Mucosa of descending colon (tissue), 3 donors: ENCODE measurements at regions not wholly inside any gene's neighbourhood (a gene's known extent, or its start where the extent isn't known, plus 50 kb on each side); places are given as distances from the start of the nearest gene placed in this dataset.
"Not testable (repeated sequence)": the region's sequence is repeated elsewhere in the genome, so short reads cannot be mapped to it uniquely, and the experiment has no call there.

Experiments used
- ATAC-seq: fragments of 200-7000 bp; cut with Tn5 transposase; one replicate; pipeline ENCODE4 v1.9.1; 2020; ENCODE audit warnings: mild to moderate bottlenecking, moderate library complexity
- DNase-seq, 3 donors: peaks; one replicate each; pipeline ENCODE4 v3.0.0-alpha.2; 2020
- H3K36me3 ChIP-seq: fragments of 200-600 bp; one replicate; pipeline ENCODE4 v1.8.0; 2021; ENCODE audit warnings: low read depth, mild to moderate bottlenecking
- H3K4me1 ChIP-seq: fragments of 200-600 bp; one replicate; pipeline ENCODE4 v1.8.0; 2021; ENCODE audit warnings: low read depth, mild to moderate bottlenecking
- H3K4me3 ChIP-seq: fragments of 200-600 bp; one replicate; pipeline ENCODE4 v1.8.0; 2021; ENCODE audit warnings: mild to moderate bottlenecking
- H3K9me3 ChIP-seq: fragments of 200-600 bp; one replicate; pipeline ENCODE4 v1.8.0; 2021; ENCODE audit warnings: mild to moderate bottlenecking
- intact Hi-C, 2 donors: fragments of 100-400 bp; cut with DNase I in 1 of 2; cut with micrococcal nuclease in 1 of 2; formaldehyde crosslinking; loops; one replicate each; pipeline versions ENCODE4 v1.11.0 to v1.11.1; 2022; cut with DNase I, micrococcal nuclease
- TF ChIP-seq, protein P1 (sequence below): fragments of 200-600 bp; IDR thresholded peaks from one replicate; pipeline ENCODE4 v1.8.0; 2022; ENCODE audit warnings: antibody characterized with exemption, mild to moderate bottlenecking
- donor health status: DM: no; HTN: no; CAD: no; lungs with moderate emphysema.
- donor health status: DM: no; HTN: no; CAD: no.
- donor health status: DM: no; HTN: yes; CAD: no.

DNA sequence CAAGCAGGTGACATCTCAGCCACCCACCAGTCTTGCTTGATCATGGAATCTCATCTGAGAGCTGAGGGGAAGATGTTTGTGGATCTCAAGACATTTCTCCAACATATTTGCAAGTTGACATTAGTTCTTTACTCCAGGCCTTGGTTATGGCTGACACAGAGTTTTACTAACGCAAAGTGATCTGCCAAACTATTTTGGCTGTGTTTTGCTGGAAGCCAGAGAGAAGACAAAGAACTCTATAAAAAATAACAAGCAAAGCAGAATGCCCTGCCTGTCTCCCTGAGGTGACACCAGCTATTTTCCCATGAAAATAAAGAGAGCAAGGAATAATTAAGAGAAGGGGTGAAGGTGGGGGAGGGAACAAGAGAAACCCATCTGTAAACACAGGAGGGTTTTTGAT lies 286.4 kb downstream of the WDR11 start:
- Histone ChIP-seq H3K9me3 (no peaks in the 10 kb centered on the region), H3K36me3 (no peaks in the 10 kb centered on the region), H3K4me1 (no peaks in the 10 kb centered on the region), H3K4me3 (no peak overlapping the region)
- intact Hi-C loops = no loop called here
- TF ChIP-seq, protein P1, sequence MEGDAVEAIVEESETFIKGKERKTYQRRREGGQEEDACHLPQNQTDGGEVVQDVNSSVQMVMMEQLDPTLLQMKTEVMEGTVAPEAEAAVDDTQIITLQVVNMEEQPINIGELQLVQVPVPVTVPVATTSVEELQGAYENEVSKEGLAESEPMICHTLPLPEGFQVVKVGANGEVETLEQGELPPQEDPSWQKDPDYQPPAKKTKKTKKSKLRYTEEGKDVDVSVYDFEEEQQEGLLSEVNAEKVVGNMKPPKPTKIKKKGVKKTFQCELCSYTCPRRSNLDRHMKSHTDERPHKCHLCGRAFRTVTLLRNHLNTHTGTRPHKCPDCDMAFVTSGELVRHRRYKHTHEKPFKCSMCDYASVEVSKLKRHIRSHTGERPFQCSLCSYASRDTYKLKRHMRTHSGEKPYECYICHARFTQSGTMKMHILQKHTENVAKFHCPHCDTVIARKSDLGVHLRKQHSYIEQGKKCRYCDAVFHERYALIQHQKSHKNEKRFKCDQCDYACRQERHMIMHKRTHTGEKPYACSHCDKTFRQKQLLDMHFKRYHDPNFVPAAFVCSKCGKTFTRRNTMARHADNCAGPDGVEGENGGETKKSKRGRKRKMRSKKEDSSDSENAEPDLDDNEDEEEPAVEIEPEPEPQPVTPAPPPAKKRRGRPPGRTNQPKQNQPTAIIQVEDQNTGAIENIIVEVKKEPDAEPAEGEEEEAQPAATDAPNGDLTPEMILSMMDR = no peak
- no peak for ATAC-seq
- no peak for DNase-seq

DNA sequence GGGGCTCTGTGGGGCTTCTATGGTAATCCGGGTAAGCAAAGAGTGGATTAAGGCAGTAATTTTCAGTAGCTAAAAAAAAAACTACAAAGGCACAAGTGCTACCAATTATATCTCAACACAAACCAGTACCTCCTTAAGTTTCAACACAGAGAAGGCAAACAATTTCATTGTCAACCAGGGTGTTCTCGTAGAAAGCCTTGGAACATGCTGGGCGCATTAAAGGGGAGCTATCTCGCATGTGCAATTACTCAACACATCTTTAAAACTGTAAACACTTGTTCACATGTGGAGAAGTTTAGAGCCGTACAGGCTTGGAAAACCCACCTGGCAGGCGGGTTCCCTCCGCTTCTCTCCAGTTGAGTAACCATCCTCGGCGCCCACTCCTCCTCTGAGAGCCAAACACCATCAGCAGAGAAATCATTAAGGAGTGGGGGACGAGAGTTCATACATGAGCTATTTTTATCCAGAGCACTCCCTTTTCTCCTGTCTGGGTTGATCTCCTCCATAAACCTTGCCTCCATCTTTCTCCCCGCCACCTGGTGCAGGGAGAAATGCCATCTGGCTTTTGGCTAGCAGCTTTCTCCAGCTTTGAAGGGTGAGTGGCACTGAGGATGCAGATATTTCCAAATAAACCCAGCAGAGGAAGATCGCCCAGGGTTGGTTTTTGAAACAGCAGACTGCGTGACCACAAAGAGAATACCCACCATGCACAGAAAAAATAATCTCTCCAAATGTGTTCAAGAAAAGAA lies 287.1 kb downstream of the WDR11 start:
- ATAC-seq (no peak), DNase-seq (no peak)
- H3K4me3 ChIP-seq = no peak overlapping the region
- intact Hi-C loops = no loop called here
- no peaks in the 10 kb centered on the region for H3K9me3 ChIP-seq
- TF ChIP-seq, protein P1 = no peak
- no peaks in the 10 kb centered on the region for H3K4me1 ChIP-seq
- no peaks in the 10 kb centered on the region for H3K36me3 ChIP-seq

DNA sequence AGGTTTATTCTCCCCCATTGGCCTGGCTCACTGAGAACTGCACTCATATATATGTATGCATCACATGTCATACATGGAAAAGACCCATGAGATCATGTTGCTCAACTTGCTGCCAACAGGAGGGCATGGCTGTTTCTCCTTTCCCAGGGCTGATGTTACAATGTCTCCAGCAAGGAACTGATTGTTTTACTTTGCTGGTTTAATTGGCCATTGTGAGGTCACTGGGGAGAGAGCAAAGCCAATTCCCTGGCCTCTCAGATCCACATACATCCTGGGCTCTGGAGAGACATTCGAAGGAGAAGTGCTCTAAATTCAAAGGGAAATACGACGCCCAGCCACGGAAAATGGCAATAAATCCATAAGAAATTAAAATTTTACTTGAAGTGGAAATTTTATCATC lies 287.8 kb downstream of the WDR11 start:
- TF ChIP-seq, protein P1 = no peak
- ATAC-seq (no peak), DNase-seq (no peak)
- peaks cover 2% of the 10 kb centered on the region for H3K9me3 ChIP-seq
- H3K4me3 ChIP-seq = no peak overlapping the region
- no peaks in the 10 kb centered on the region for H3K4me1 ChIP-seq
- H3K36me3 ChIP-seq = no peaks in the 10 kb centered on the region
- intact Hi-C loops = no loop called here

DNA sequence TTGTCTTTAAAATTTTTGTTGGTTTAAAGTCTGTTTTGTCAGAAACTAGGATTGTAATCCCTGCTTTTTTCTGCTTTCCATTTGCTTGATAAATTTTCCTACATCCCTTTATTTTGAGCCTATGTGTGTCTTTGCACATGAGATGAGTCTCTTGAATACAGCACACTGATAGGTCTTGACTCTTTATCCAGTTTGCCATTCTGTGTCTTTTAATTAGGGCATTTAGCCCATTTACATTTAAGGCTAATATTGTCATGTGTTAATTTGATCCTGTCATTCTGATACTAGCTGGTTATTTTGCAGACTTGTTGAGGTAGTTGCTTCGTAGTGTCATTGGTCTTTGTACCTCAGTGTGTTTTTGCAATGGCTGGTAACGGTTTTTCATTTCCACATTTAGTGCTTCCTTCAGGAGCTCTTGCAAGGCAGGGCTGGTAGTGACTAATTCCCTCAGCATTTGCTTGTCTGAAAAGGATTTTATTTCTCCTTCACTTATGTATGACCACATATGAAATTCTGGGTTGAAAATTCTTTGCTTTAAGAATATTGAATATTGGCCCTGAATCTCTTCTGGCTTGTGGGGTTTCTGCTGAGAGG lies 294.7 kb downstream of the WDR11 start:
- H3K36me3 ChIP-seq, H3K4me3 ChIP-seq, intact Hi-C loops, ATAC-seq, DNase-seq, H3K4me1 ChIP-seq: not testable (repeated sequence)
- H3K9me3 ChIP-seq = peaks cover 15% of the 10 kb centered on the region

DNA sequence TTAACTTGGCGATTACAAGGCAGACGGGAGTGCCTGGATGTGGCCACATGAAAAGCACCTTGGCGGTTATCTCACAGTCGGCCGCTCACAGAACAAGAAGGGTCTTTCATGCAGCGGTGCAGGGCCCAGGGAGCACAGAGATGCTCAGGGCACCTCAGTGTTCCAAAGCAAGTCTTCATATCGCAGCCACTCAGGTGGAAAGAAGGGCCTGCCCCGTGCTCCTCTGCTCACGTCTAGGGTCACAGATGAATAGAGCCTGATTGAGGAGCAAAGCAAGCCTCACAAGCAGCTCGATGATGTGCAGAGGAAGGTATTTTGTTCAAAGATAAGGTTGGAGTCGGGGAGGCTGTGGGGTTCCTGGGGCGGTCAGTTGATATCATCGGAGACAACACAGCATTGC lies 297.8 kb downstream of the WDR11 start:
- Histone ChIP-seq H3K36me3 (no peaks in the 10 kb centered on the region), H3K9me3 (peaks cover 13% of the 10 kb centered on the region), H3K4me1 (no peaks in the 10 kb centered on the region), H3K4me3 (no peak overlapping the region)
- TF ChIP-seq, protein P1 = no peak
- intact Hi-C loops = no loop called here
- ATAC-seq = no peak
- DNase-seq = no peak

- ATAC-seq (no peak), DNase-seq (no peak)
- Histone ChIP-seq H3K9me3 (no peaks in the 10 kb centered on the region), H3K4me1 (no peaks in the 10 kb centered on the region), H3K36me3 (no peaks in the 10 kb centered on the region), H3K4me3 (no peak overlapping the region)
- TF ChIP-seq, protein P1 = no peak
- intact Hi-C loops = no loop called here
Measured at GRCh38 chr10:121152033-121152432, 300.9 kb downstream of the WDR11 start.
